Breast epithelium (tissue), 3 donors: ENCODE measurements at regions not wholly inside any gene's neighbourhood (a gene's known extent, or its start where the extent isn't known, plus 50 kb on each side); places are given as distances from the start of the nearest gene placed in this dataset.

ENCODE experiments used
- POLR2A ChIP-seq: fragments of 450-650 bp; IDR thresholded peaks from one replicate; pipeline ENCODE4 v1.6.1; 2016; ENCODE audit warnings: antibody characterized with exemption, mild to moderate bottlenecking, moderate library complexity
- POLR2AphosphoS5 ChIP-seq, 3 donors: sonication (generic); formaldehyde crosslinking; IDR thresholded peaks; one replicate each; pipeline ENCODE4 v1.6.1; 2017; ENCODE audit warnings: antibody characterized with exemption in 3 of 3
- TF ChIP-seq, protein P1 (sequence below), 3 donors: fragments of 450-650 bp; IDR thresholded peaks; one replicate each; pipeline ENCODE4 v1.5.1; 2016 to 2017; ENCODE audit warnings: antibody characterized with exemption in 3 of 3, mild to moderate bottlenecking in 3 of 3, moderate library complexity in 3 of 3

DNA sequence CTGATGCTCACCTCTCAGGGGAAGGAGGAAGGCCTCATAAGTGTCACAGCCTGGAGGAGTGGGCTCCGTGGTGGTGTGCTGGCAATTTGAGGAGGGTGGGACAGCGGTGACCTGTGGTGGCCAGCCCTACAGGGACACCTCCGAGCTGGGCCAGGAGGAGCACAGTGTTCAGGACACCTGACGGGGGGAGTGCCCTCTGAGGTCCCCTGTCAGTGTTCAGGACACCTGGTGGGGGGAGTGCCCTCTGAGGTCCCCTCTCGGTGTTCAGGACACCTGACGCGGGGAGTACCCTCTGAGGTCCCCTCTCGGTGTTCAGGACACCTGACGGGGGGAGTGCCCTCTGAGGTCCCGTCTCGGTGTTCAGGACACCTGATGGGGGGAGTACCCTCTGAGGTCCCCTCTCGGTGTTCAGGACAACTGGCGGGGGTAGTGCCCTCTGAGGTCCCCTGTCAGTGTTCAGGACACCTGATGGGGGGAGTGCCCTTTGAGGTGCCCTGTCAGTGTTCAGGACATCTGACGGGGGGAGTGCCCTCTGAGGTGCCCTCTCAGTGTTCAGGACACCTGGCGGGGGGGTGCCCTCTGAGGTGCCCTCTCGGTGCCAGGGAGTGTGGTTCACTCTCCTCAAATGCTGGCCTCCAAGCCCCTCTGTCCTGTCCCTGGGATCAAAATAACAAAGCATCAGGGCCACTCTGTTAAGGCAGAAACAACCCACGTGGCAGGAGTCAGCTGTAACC lies 73.4 kb upstream of the ZNF469 start:
- TF ChIP-seq, protein P1, sequence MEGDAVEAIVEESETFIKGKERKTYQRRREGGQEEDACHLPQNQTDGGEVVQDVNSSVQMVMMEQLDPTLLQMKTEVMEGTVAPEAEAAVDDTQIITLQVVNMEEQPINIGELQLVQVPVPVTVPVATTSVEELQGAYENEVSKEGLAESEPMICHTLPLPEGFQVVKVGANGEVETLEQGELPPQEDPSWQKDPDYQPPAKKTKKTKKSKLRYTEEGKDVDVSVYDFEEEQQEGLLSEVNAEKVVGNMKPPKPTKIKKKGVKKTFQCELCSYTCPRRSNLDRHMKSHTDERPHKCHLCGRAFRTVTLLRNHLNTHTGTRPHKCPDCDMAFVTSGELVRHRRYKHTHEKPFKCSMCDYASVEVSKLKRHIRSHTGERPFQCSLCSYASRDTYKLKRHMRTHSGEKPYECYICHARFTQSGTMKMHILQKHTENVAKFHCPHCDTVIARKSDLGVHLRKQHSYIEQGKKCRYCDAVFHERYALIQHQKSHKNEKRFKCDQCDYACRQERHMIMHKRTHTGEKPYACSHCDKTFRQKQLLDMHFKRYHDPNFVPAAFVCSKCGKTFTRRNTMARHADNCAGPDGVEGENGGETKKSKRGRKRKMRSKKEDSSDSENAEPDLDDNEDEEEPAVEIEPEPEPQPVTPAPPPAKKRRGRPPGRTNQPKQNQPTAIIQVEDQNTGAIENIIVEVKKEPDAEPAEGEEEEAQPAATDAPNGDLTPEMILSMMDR (IDR thresholded peaks at IDR 0.05) = no peak
- TF ChIP-seq POLR2AphosphoS5 (IDR thresholded peaks at IDR 0.05) (no peak), POLR2A (no peak)
